NCI-H2196 (cell line): ENCODE measurements at regions not wholly inside any gene's neighbourhood (a gene's known extent, or its start where the extent isn't known, plus 50 kb on each side); places are given as distances from the start of the nearest gene placed in this dataset.

ENCODE experiments used
- DNase-seq: peaks from one replicate; lab custom pipeline; 2025; ENCODE audit not compliant: unreplicated experiment; lab: John Stamatoyannopoulos, UW

- DNase-seq: no peak
Measured at GRCh38 chr12:111224186-111225066, 144.5 kb downstream of the PHETA1 start.

- no peak for DNase-seq
Measured at GRCh38 chr12:111222523-111222922, 146.4 kb downstream of the PHETA1 start.

- no peak for DNase-seq
Measured at GRCh38 chr12:111222027-111222414, 146.9 kb downstream of the PHETA1 start.

GRCh38 chr12:111221062-111222026 lies 147.6 kb downstream of the PHETA1 start:
- no peak for DNase-seq

GRCh38 chr12:111220363-111220762 lies 148.5 kb downstream of the PHETA1 start:
- DNase-seq: no peak

GRCh38 chr12:111219440-111219839 lies 149.5 kb downstream of the PHETA1 start:
- no peak for DNase-seq

- DNase-seq: no peak
Measured at GRCh38 chr12:111218499-111218898, 150.4 kb downstream of the PHETA1 start.

GRCh38 chr12:111216387-111217159 lies 152.3 kb downstream of the PHETA1 start:
- no peak for DNase-seq

GRCh38 chr12:111215881-111216280 lies 153.0 kb downstream of the PHETA1 start:
- DNase-seq: no peak

GRCh38 chr12:111214401-111214800 lies 154.5 kb downstream of the PHETA1 start:
- DNase-seq: no peak

- no peak for DNase-seq
Measured at GRCh38 chr12:111213561-111213960, 155.3 kb downstream of the PHETA1 start.

- no peak for DNase-seq
Measured at GRCh38 chr12:111212814-111213456, 156.0 kb downstream of the PHETA1 start.

GRCh38 chr12:111211910-111212757 lies 156.8 kb downstream of the PHETA1 start:
- DNase-seq: no peak

GRCh38 chr12:111209811-111210210 lies 159.1 kb downstream of the PHETA1 start:
- DNase-seq: no peak

- DNase-seq: no peak
Measured at GRCh38 chr12:111207761-111208160, 161.1 kb downstream of the PHETA1 start.

GRCh38 chr12:111204788-111205241 lies 164.1 kb downstream of the PHETA1 start:
- no peak for DNase-seq

GRCh38 chr12:111203969-111204368 lies 164.9 kb downstream of the PHETA1 start:
- DNase-seq: no peak

- DNase-seq: no peak
Measured at GRCh38 chr12:111203446-111203845, 165.4 kb downstream of the PHETA1 start.

- no peak for DNase-seq
Measured at GRCh38 chr12:111202237-111202915, 166.5 kb downstream of the PHETA1 start.
